Esophagus squamous epithelium (tissue), 4 donors: ENCODE measurements at regions not wholly inside any gene's neighbourhood (a gene's known extent, or its start where the extent isn't known, plus 50 kb on each side); places are given as distances from the start of the nearest gene placed in this dataset.

Experiments used
- CTCF ChIP-seq, 6 experiments: fragments of 450-650 bp in 4 of 6; fragments of 200-600 bp in 2 of 6; sonication (generic) in 2 of 6; IDR thresholded peaks; one replicate each; pipeline ENCODE4 v1.5.1; 2016 to 2019; ENCODE audit warnings: antibody characterized with exemption in 6 of 6, mild to moderate bottlenecking in 4 of 6, moderate library complexity in 4 of 6
- POLR2A ChIP-seq, 4 donors: fragments of 450-650 bp; IDR thresholded peaks; one replicate each; pipeline ENCODE4 v1.6.1; 2017; ENCODE audit warnings: antibody characterized with exemption in 4 of 4, mild to moderate bottlenecking in 4 of 4, moderate library complexity in 3 of 4

- TF ChIP-seq CTCF (IDR thresholded peaks at IDR 0.05) (peak; percentile 41 to 84 (median 72)), POLR2A (IDR thresholded peaks at IDR 0.05) (no peak)
Observed at GRCh38 chr18:11553098-11553940, 56.1 kb upstream of the SLC35G4 start.
